HEK293 (cell line): ENCODE measurements at regions not wholly inside any gene's neighbourhood (a gene's known extent, or its start where the extent isn't known, plus 50 kb on each side); places are given as distances from the start of the nearest gene placed in this dataset.

ENCODE experiments used
- CTCF ChIA-PET: fragments of 350-600 bp; formaldehyde crosslinking; extraction: SDS; loops from one replicate; lab custom pipeline; 2021; ENCODE audit warnings: antibody characterized with exemption; lab: Yijun Ruan, JAX
- POLR2A ChIA-PET: fragments of 300-600 bp; formaldehyde crosslinking; extraction: SDS; loops from one replicate; lab custom pipeline; 2020; ENCODE audit warnings: antibody characterized with exemption, inconsistent platforms; lab: Yijun Ruan, JAX
- H3K27ac ChIP-seq: fragments of 200-500 bp; sonication (Bioruptor generic); 2 replicates; pipeline ENCODE4 v1.5.1; 2014; ENCODE audit warnings: low read depth, low read length, control low read depth, inconsistent platforms; ENCODE audit errors: extremely low read depth
- H3K36me3 ChIP-seq, 2 experiments: fragments of 200-500 bp in 1 of 2; sonication (Bioruptor generic) in 1 of 2; 1 replicate in 1 of 2; 2 replicates in 1 of 2; pipeline ENCODE4 v1.5.1; 2014 to 2017; ENCODE audit warnings: inconsistent platforms in 2 of 2, low read length in 2 of 2; ENCODE audit not compliant: control insufficient read depth in 2 of 2, insufficient read depth in 1 of 2
- H3K4me1 ChIP-seq: fragments of 200-500 bp; sonication (Bioruptor generic); 2 replicates; pipeline ENCODE4 v1.5.1; 2014; ENCODE audit warnings: mild to moderate bottlenecking, low read length, inconsistent platforms; ENCODE audit not compliant: control insufficient read depth, insufficient read depth
- H3K4me3 ChIP-seq: 2 replicates; pipeline ENCODE4 v1.5.1; 2011; ENCODE audit warnings: low read depth, mild to moderate bottlenecking, control low read depth, low read length, moderate library complexity
- H3K9me3 ChIP-seq: fragments of 200-500 bp; sonication (Bioruptor generic); 2 replicates; pipeline ENCODE4 v1.5.1; 2014; ENCODE audit warnings: low read depth, low read length, inconsistent platforms; ENCODE audit not compliant: control insufficient read depth, insufficient read depth
- HOXD13 ChIP-seq: sonication (generic); formaldehyde crosslinking; IDR thresholded peaks from 2 replicates; pipeline ENCODE4 v1.8.0; 2022; ENCODE audit warnings: missing genetic modification reagents, borderline replicate concordance
- SALL2 ChIP-seq: fragments of 450-650 bp; formaldehyde crosslinking; IDR thresholded peaks from 2 replicates; pipeline ENCODE4 v1.5.0; 2017; ENCODE audit warnings: missing biosample characterization, mild to moderate bottlenecking, missing genetic modification characterization, borderline replicate concordance
- ZIC2 ChIP-seq: fragments of 450-650 bp; formaldehyde crosslinking; IDR thresholded peaks from 2 replicates; pipeline ENCODE4 v1.5.1; 2016; ENCODE audit warnings: missing biosample characterization, missing genetic modification characterization
- ZNF19 ChIP-seq: fragments of 450-650 bp; formaldehyde crosslinking; IDR thresholded peaks from 2 replicates; pipeline ENCODE4; 2016; ENCODE audit warnings: missing biosample characterization, missing genetic modification characterization, low read depth
- ZNF391 ChIP-seq: fragments of 450-650 bp; formaldehyde crosslinking; IDR thresholded peaks from 2 replicates; pipeline ENCODE4 v1.5.1; 2016; ENCODE audit warnings: low read depth, missing biosample characterization, missing genetic modification characterization, borderline replicate concordance
- ZNF548 ChIP-seq: fragments of 450-650 bp; formaldehyde crosslinking; IDR thresholded peaks from 2 replicates; pipeline ENCODE4 v1.5.1; 2016; ENCODE audit warnings: missing biosample characterization, missing genetic modification characterization
- ZNF777 ChIP-seq: fragments of 450-650 bp; formaldehyde crosslinking; IDR thresholded peaks from 2 replicates; pipeline ENCODE4 v1.5.1; 2017; ENCODE audit warnings: missing biosample characterization, missing genetic modification characterization, borderline replicate concordance
- TF ChIP-seq, protein P1 (sequence below): fragments of 450-650 bp; formaldehyde crosslinking; IDR thresholded peaks from 2 replicates; pipeline ENCODE4 v1.5.1; 2016; ENCODE audit warnings: missing biosample characterization, missing genetic modification characterization
- TF ChIP-seq, protein P2 (sequence below): fragments of 450-650 bp; formaldehyde crosslinking; IDR thresholded peaks from 2 replicates; pipeline ENCODE4 v1.5.1; 2017; ENCODE audit warnings: missing biosample characterization, missing genetic modification characterization

DNA sequence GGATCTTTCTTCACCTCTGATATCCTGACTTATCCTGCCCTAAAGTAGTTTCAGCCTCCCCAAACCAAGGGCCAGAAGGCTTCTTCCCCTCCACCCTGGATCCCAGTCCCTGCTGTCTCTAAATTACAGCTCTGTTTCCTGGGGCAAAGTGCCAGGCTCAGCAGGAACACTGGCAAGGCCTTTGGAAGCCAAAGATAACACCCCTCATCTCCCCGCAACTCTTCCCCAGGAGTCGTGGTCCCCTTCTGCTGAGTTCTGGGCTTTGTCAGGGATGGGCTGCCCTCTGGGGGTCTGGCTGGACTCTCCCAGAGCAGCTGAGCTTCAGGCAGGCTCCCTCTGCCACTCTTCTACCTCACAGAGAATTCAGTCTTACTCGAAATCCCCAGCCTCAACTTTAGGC, 53.8 kb upstream of the AMPD3 start:
- H3K4me1 ChIP-seq, result no peaks in the 10 kb centered on the region
- TF ChIP-seq SALL2 (tag by site-specific recombination) (no peak), ZIC2 (tag by site-specific recombination) (peak; percentile 52)
- TF ChIP-seq, all 188 proteins: peak for 1
- Histone ChIP-seq H3K27ac (no peak overlapping the region), H3K4me3 (no peak overlapping the region), H3K9me3 (no peaks in the 10 kb centered on the region), H3K36me3 (no peaks in the 10 kb centered on the region)
- ChIA-PET CTCF (no interaction called here), POLR2A (no interaction called here)

DNA sequence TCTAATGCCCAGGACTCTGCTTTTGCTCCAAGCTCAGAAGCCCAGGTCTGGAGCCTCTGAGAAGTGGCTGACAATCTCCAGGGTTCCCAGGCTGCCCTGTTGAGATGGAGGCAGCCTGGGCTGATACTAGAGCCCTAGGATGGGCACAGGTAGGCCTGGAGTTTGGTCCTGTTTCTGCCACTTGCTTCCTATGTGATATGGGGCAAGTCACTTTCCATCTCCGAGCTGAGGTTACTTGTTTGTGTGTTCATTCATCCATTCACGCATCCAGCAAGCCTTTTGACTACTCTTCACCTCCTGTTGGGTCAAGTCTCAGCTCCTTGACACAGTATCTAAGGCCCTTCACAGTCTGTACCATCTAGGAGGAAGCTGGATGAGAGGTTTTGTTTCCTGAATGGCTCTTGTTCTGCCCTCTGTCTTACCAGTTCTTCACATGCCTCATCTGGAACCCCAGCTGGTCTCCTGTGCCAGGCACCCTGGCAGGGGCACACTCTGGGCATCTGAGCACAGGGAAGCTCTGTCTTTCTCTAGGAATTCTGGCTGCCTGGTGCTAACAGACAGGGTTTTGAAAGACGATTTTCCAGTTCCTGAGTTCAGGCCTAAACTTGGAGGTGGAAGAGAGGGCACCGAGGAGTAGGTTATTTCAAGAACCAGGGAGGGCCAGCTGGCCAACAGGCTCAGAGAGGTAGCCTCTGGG, 53.2 kb upstream of the AMPD3 start:
- Histone ChIP-seq H3K4me1 (no peaks in the 10 kb centered on the region), H3K4me3 (no peak overlapping the region), H3K36me3 (no peaks in the 10 kb centered on the region), H3K27ac (no peak overlapping the region)
- POLR2A ChIA-PET, result interaction anchor here (1.0 kb wide), 1 partner anchor 97 kb away, joined by 3 read pairs; the partner anchor contains the start of gene ADM
- TF ChIP-seq, protein P1, sequence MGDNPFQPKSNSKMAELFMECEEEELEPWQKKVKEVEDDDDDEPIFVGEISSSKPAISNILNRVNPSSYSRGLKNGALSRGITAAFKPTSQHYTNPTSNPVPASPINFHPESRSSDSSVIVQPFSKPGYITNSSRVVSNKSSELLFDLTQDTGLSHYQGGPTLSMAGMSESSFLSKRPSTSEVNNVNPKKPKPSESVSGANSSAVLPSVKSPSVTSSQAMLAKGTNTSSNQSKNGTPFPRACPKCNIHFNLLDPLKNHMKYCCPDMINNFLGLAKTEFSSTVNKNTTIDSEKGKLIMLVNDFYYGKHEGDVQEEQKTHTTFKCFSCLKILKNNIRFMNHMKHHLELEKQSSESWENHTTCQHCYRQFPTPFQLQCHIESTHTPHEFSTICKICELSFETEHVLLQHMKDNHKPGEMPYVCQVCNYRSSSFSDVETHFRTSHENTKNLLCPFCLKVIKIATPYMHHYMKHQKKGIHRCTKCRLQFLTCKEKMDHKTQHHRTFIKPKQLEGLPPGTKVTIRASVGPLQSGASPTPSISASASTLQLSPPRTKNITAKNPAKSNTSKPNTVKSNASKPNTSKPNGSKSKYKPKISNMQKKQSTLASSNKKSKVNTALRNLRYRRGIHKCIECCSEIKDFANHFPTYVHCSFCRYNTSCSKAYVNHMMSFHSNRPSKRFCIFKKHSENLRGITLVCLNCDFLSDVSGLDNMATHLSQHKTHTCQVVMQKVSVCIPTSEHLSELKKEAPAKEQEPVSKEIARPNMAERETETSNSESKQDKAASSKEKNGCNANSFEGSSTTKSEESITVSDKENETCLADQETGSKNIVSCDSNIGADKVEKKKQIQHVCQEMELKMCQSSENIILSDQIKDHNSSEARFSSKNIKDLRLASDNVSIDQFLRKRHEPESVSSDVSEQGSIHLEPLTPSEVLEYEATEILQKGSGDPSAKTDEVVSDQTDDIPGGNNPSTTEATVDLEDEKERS (tag by site-specific recombination), result no peak
- no peak for TF ChIP-seq ZNF391 (tag by site-specific recombination)
- TF ChIP-seq ZNF777, result no peak
- TF ChIP-seq HOXD13, result no peak
- TF ChIP-seq, protein P2, sequence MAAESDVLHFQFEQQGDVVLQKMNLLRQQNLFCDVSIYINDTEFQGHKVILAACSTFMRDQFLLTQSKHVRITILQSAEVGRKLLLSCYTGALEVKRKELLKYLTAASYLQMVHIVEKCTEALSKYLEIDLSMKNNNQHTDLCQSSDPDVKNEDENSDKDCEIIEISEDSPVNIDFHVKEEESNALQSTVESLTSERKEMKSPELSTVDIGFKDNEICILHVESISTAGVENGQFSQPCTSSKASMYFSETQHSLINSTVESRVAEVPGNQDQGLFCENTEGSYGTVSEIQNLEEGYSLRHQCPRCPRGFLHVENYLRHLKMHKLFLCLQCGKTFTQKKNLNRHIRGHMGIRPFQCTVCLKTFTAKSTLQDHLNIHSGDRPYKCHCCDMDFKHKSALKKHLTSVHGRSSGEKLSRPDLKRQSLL (tag by site-specific recombination), result no peak
- TF ChIP-seq ZNF19 (tag by site-specific recombination), result no peak
- TF ChIP-seq SALL2 (tag by site-specific recombination), result no peak
- TF ChIP-seq ZNF548, result no peak
- TF ChIP-seq, all 188 proteins: peak for 0
- CTCF ChIA-PET, result interaction anchor here (0.7 to 1.7 kb wide), 5 partner anchors 35 to 252 kb away, joined by 3 to 6 read pairs (median 4); partner anchors contain the start of gene RNF141
- no peaks in the 10 kb centered on the region for H3K9me3 ChIP-seq
